Loucy (cell line): ENCODE measurements at regions not wholly inside any gene's neighbourhood (a gene's known extent, or its start where the extent isn't known, plus 50 kb on each side); places are given as distances from the start of the nearest gene placed in this dataset.

Source experiments
- CTCF ChIP-seq: fragments of 200-600 bp; sonication (generic); conservative IDR thresholded peaks from 2 replicates; pipeline ENCODE4 v1.5.1; 2014; ENCODE audit warnings: mild to moderate bottlenecking, antibody characterized with exemption, low read length
- EZH2phosphoT487 ChIP-seq: fragments of 200-600 bp; IDR thresholded peaks from 2 replicates; pipeline ENCODE4 v1.6.1; 2018; ENCODE audit warnings: antibody characterized with exemption, mild to moderate bottlenecking, moderate library complexity, borderline replicate concordance

GRCh38 chr2:58428096-58429013 lies 187.2 kb upstream of the FANCL start:
- no peak for TF ChIP-seq CTCF
- no peak for TF ChIP-seq EZH2phosphoT487
